ENCODE measurements at regions not wholly inside any gene's neighbourhood (a gene's known extent, or its start where the extent isn't known, plus 50 kb on each side); places are given as distances from the start of the nearest gene placed in this dataset.

DNA sequence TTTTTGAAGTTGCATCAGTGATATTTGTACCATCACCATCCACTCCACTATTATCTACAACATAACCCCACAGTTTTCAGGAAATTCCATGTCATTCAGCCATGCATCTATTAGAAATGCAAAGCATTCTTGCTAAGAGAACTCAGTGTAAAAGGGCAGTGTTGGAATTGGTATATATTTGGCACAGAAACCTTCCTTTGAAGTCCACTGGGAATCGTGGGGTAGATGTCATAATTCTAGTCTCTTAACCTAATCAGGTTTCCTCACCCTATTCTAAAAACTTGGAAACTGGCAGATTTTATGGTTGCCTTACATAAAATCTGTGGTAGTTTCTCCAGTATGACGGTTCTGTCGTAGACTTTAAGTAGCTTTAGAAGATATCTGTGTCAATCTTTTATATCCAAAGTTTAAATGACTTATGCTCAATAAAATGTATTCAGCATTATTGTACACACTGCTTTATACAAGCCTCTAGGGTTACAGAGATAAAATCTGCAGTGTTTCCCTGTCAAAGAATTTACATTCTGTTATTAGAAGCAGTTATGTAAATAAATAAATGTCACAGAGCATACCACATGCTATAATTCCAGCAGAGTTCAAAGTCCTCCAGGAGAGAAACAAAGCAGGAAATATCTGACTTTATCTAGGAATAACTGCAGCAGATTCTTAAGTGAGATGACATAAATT, 704.4 kb upstream of the CELF2 start:
- no peak for DNase-seq (ENCODE audit: low read depth)

GRCh38 chr10:10314626-10315025, 703.0 kb upstream of the CELF2 start:
- no peak for DNase-seq (ENCODE audit: low read depth)

GRCh38 chr10:10315989-10316388, 701.7 kb upstream of the CELF2 start:
- no peak for DNase-seq (ENCODE audit: low read depth)

- no peak for DNase-seq (ENCODE audit: low read depth)
Observed at GRCh38 chr10:10317151-10317550, 700.5 kb upstream of the CELF2 start.

- no peak for DNase-seq (ENCODE audit: low read depth)
Observed at GRCh38 chr10:10318856-10319255, 698.8 kb upstream of the CELF2 start.

- DNase-seq (ENCODE audit: low read depth) = no peak
Observed at GRCh38 chr10:10320956-10321355, 696.7 kb upstream of the CELF2 start.

DNA sequence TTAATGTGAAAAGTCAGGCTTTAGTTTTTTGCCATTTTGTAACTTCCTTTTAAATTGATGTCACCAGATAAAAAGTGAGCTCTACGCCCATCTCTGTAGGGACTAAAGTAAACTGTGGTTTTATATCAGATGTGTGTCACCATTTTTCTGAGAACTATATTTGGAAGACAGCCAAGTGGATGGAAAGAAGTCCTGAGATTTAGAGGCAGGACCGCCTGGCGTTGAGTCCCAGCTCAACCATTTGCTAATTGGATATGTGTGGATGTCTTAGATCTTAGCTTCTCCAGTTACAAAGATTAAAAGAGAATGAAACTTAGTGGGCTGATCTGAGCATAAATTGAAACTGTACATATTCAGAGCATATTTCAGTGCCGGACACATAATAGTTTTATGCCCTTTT, 691.6 kb upstream of the CELF2 start:
- DNase-seq (ENCODE audit: low read depth) = no peak

DNA sequence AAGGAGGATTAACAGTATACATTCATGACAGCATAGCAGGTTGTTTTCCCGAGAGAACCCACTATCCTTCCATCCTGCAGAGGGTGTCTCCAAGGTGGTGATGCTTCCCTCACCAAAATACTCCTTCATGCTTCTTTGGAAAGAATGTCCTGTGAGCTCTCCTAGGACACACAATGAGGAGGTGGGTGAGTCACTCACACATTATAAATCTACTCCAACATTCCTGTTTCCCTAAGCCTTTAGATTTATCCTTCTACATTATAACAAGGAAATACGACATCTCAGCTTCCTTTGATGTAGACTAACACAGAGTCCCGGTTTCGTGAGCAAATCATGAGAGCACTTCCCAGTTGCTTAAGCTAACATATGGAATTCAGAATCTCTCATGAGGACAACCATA, 689.7 kb upstream of the CELF2 start:
- no peak for DNase-seq (ENCODE audit: low read depth)

DNA sequence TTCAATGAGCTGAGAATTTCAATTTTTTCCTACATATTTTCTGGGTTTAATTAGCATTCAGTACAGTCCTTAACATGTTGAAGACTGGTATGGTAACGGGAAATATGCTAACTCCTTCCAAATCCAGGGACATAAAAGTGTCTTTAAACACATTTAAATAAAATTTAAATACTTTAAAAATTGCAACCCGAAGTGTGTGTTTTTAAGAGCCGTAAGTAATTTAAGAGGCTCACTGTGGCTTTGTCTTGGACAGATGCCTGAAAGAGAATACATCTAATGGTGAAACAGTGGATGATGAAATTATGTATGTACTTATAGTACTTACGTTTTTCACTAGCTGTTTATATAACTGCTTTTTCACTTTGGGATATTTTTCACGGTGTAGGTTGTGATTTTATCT, 687.3 kb upstream of the CELF2 start:
- DNase-seq (ENCODE audit: low read depth) = no peak

- DNase-seq (ENCODE audit: low read depth) = no peak
Observed at GRCh38 chr10:10332786-10333185, 684.9 kb upstream of the CELF2 start.

- DNase-seq (ENCODE audit: low read depth) = no peak
Observed at GRCh38 chr10:10333622-10334021, 684.0 kb upstream of the CELF2 start.

- DNase-seq (ENCODE audit: low read depth) = no peak
Observed at GRCh38 chr10:10338339-10338738, 679.3 kb upstream of the CELF2 start.

DNA sequence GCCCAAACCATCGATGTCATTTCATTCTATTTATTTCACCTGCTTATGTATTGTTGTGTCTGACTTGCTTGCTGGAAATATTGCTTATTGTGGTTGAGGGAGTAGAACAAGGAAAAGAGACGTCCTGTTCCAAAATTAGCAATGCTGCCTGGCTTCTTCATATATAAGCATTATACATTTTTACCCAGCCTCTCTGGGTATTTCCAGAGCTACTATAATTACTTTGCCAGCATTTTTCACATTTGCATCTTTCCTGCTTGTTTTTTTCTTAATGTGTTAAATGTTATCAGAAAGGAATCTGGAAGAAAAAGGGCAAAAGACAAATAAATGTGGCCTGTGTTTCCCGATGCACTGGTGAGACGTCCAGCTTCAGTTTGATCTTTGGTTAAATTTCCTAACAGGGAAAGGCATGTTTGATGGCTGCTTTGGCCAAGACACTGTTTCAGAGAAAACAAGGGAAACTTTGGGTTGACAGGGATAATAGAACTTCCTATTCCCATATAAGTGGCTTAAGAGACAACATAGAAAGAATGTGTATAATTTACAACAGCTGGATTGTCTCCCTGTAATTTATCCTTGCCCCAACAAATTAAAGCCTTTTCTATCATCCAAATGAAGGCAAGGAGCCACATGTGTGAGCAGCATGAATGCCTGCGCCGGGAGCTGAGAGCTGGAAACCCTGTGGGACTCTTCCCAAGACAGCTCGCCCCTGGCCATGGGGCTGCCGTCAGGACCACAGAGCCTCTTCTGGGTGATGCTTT, 671.1 kb upstream of the CELF2 start:
- DNase-seq (ENCODE audit: low read depth) = no peak

- no peak for DNase-seq (ENCODE audit: low read depth)
Observed at GRCh38 chr10:10350050-10350449, 667.6 kb upstream of the CELF2 start.

DNA sequence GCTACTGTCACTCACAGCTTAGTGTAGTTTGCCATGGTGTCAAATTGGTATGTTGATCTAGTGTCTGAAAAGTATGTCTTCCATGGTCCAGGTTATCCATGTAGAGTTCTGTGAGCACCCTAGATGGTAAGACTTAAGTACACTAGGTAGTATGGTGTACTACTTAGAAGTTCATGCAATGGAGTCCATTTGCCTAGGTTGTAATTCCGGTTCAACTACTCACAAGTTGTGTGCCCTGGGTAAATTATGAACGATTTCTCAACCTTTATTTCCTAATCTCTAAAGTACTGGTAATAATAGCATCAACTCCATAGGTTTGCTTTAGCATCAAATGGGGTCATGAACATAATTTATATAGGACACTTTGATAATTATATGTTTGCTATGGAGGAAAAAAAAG, 666.2 kb upstream of the CELF2 start:
- no peak for DNase-seq (ENCODE audit: low read depth)

GRCh38 chr10:10353326-10353868, 664.3 kb upstream of the CELF2 start:
- no peak for DNase-seq (ENCODE audit: low read depth)

- no peak for DNase-seq (ENCODE audit: low read depth)
Observed at GRCh38 chr10:10359263-10359662, 658.4 kb upstream of the CELF2 start.

DNA sequence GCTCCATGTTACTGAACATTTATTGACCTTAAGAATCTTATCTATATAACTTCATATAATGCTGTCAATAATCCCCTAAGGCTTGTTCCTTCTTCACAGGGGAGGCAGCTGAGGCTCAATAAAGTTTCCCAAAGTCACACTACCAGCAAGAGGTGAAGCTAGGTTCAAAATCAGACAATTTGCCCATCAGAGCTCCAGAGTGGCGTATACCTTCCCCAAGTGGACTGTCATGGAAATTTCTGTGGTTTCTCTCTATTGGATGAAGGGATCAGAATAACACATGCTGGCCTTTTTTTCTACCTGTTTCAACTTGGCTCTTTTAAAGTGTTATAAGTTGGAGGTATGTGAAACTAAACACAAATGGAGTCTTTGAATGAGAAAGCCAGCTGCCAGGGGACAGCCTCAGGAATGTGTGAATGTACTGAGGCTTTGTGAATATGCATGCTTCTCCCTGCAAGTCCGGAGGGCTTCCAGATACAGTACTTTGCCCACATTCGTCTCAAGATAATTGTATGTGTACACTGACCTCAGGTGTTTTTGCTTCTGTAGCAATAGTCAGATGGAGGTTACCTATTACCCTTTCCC, 656.3 kb upstream of the CELF2 start:
- no peak for DNase-seq (ENCODE audit: low read depth)

DNA sequence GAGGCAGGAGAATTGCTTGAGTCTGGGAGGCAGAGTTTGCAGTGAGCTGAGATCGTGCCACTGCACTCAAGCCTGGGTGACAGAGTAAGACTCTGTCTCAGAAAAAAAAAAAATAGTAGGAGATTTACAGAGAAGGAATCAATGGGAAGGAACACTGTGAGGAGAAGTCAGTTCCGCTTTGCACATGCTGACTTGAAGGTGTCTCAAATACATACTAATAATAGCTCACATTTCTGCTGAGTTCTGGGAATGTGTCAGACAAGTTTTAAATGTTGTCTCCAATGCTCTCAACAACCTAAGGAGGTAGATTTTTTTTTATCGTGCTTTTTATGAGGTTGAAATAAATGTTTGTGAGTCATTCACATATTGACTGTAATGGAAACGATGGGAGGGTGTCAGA, 654.9 kb upstream of the CELF2 start:
- no peak for DNase-seq (ENCODE audit: low read depth)

- DNase-seq (ENCODE audit: low read depth) = no peak
Observed at GRCh38 chr10:10363217-10363616, 654.5 kb upstream of the CELF2 start.

GRCh38 chr10:10364902-10365301, 652.8 kb upstream of the CELF2 start:
- DNase-seq (ENCODE audit: low read depth) = no peak

- DNase-seq (ENCODE audit: low read depth) = no peak
Observed at GRCh38 chr10:10365676-10366075, 652.0 kb upstream of the CELF2 start.

GRCh38 chr10:10366836-10367235, 650.8 kb upstream of the CELF2 start:
- DNase-seq (ENCODE audit: low read depth) = no peak
